K562 (cell line): ENCODE measurements at regions not wholly inside any gene's neighbourhood (a gene's known extent, or its start where the extent isn't known, plus 50 kb on each side); places are given as distances from the start of the nearest gene placed in this dataset.

ENCODE experiments used
- ATAC-seq: fragments of 200-7000 bp; cut with Tn5 transposase; 3 replicates; pipeline ENCODE4 v1.9.1; 2020; ENCODE audit warnings: moderate library complexity
- BruUV-seq: library from RNA; stranded (reverse); fragments of 400-500 nt; replicated peaks from 2 replicates; lab custom pipeline; 2021; lab: Mats Ljungman, UMichigan
- CTCF ChIA-PET: fragments of 300-600 bp; formaldehyde crosslinking; extraction: SDS; loops from one replicate; lab custom pipeline; 2021; ENCODE audit warnings: low intra/inter-chr PET ratio; lab: Yijun Ruan, JAX
- POLR2A ChIA-PET: fragments of 300-600, 350-650 bp; sonication (Branson Sonifier 250); formaldehyde crosslinking; extraction: SDS; loops from one replicate; lab custom pipeline; 2021; ENCODE audit warnings: antibody characterized with exemption, inconsistent platforms; lab: Yijun Ruan, JAX
- DNase-seq, 4 experiments: peaks; one replicate each; pipeline versions ENCODE4 v3.0.0 to v3.0.0-alpha.2; 2011 to 2018; ENCODE audit warnings: low spot score in 3 of 4, mixed read lengths in 3 of 4; ENCODE audit errors: extremely low read depth in 1 of 4
- FAIRE-seq: peaks from 2 replicates; lab custom pipeline; 2011; peaks lifted over from hg19 to GRCh38; lab: Jason Lieb, UNC
- H2AFZ ChIP-seq: 2 replicates; pipeline ENCODE4 v1.6.0; 2011; ENCODE audit warnings: low read depth, low read length, control low read depth, inconsistent platforms
- H3K27ac ChIP-seq: fragments of 200-600 bp; 3 replicates; pipeline ENCODE4 v1.8.0; 2011; ENCODE audit warnings: low read depth, mild to moderate bottlenecking, control low read depth, inconsistent platforms, low read length, moderate library complexity, mixed read lengths; ENCODE audit errors: extremely low read depth
- H3K27me3 ChIP-seq, 2 experiments: fragments of 300-600 bp in 1 of 2; 2 replicates in 1 of 2; 3 replicates in 1 of 2; pipeline versions ENCODE4 v1.6.0 to v1.8.0; 2011; ENCODE audit warnings: inconsistent platforms in 2 of 2, low read length in 2 of 2, mild to moderate bottlenecking in 1 of 2, mixed read lengths in 1 of 2, moderate library complexity in 1 of 2; ENCODE audit not compliant: control insufficient read depth in 2 of 2, insufficient read depth in 2 of 2
- H3K36me3 ChIP-seq: fragments of 300-600 bp; 3 replicates; pipeline ENCODE4 v1.8.0; 2011; ENCODE audit warnings: mild to moderate bottlenecking, low read length, inconsistent platforms; ENCODE audit not compliant: control insufficient read depth, insufficient read depth
- H3K4me1 ChIP-seq, 2 experiments: fragments of 200-600 bp in 1 of 2; replicated peaks in 1 of 2; 2 replicates in 1 of 2; 3 replicates in 1 of 2; pipeline versions ENCODE4 v1.5.1 to v1.8.0; 2011; ENCODE audit warnings: inconsistent platforms in 2 of 2, low read length in 2 of 2, mild to moderate bottlenecking in 1 of 2, mixed read lengths in 1 of 2, moderate library complexity in 1 of 2; ENCODE audit not compliant: control insufficient read depth in 2 of 2, insufficient read depth in 2 of 2
- H3K4me2 ChIP-seq: 2 replicates; pipeline ENCODE4 v1.6.1; 2011; ENCODE audit warnings: low read length, control low read depth, inconsistent platforms, mixed read lengths; ENCODE audit not compliant: insufficient read depth
- H3K4me3 ChIP-seq: fragments of 200-600 bp; sonication (generic), shearing (Covaris generic); 2 replicates; pipeline ENCODE4 v1.5.1; 2016; ENCODE audit warnings: control low read depth, inconsistent platforms
- H3K79me2 ChIP-seq: fragments of 200-600 bp; 3 replicates; pipeline ENCODE4 v1.8.0; 2011; ENCODE audit warnings: low read length, inconsistent platforms; ENCODE audit not compliant: control insufficient read depth, insufficient read depth
- H3K9ac ChIP-seq, 2 experiments: 2 replicates each; pipeline versions ENCODE4 v1.6.0 to v1.6.1; 2011; ENCODE audit warnings: low read depth in 2 of 2, low read length in 2 of 2, control low read depth in 1 of 2, inconsistent platforms in 1 of 2, mild to moderate bottlenecking in 1 of 2, mixed read lengths in 1 of 2; ENCODE audit not compliant: insufficient read depth in 1 of 2
- H3K9me1 ChIP-seq: one replicate; pipeline ENCODE4 v1.6.0; 2011; ENCODE audit warnings: inconsistent platforms, mild to moderate bottlenecking, low read length, moderate library complexity; ENCODE audit not compliant: control insufficient read depth, insufficient read depth
- H3K9me3 ChIP-seq: replicated peaks from 2 replicates; pipeline ENCODE4 v1.5.1; 2011; ENCODE audit warnings: low read depth, low read length, inconsistent platforms; ENCODE audit not compliant: control insufficient read depth, insufficient read depth
- H4K20me1 ChIP-seq: replicated peaks from 2 replicates; pipeline ENCODE4 v1.6.1; 2011; ENCODE audit warnings: low read length, inconsistent platforms, mixed read lengths; ENCODE audit not compliant: control insufficient read depth, insufficient read depth
- CAMTA2 ChIP-seq: fragments of 250-450 bp; sonication (Bioruptor Pico); conservative IDR thresholded peaks from 2 replicates; pipeline ENCODE4 v1.5.1; 2022
- EP300 ChIP-seq: IDR thresholded peaks from 2 replicates; pipeline ENCODE4 v1.6.1; 2012; ENCODE audit warnings: low read length, improper control_type of control experiment
- ETS2 ChIP-seq: IDR thresholded peaks from 2 replicates; pipeline ENCODE4 v1.6.1; 2016; ENCODE audit warnings: borderline replicate concordance, missing genetic modification characterization, mild to moderate bottlenecking, moderate library complexity, missing compliant biosample characterization; ENCODE audit not compliant: poor library complexity, severe bottlenecking
- HEY1 ChIP-seq: fragments of 250-450 bp; sonication (Bioruptor Pico); IDR thresholded peaks from 2 replicates; pipeline ENCODE4 v1.5.0; 2020; ENCODE audit warnings: mild to moderate bottlenecking, moderate library complexity, borderline replicate concordance
- MTA2 ChIP-seq: fragments of 450-650 bp; IDR thresholded peaks from 2 replicates; pipeline ENCODE4 v1.6.1; 2016; ENCODE audit warnings: low read depth
- MXI1 ChIP-seq: IDR thresholded peaks from 2 replicates; pipeline ENCODE4 v1.6.1; 2011; ENCODE audit warnings: low read depth, mild to moderate bottlenecking, improper control_type of control experiment, low read length
- OTX1 ChIP-seq: fragments of 450-650 bp; formaldehyde crosslinking; IDR thresholded peaks from 2 replicates; pipeline ENCODE4 v1.4.0; 2022; ENCODE audit warnings: mild to moderate bottlenecking
- PHF21A ChIP-seq: fragments of 450-650 bp; IDR thresholded peaks from 2 replicates; pipeline ENCODE4 v1.6.1; 2017; ENCODE audit warnings: low read depth, borderline replicate concordance
- SMAD3 ChIP-seq: fragments of 450-650 bp; formaldehyde crosslinking; conservative IDR thresholded peaks from 2 replicates; pipeline ENCODE4 v1.4.0; 2020; ENCODE audit warnings: mild to moderate bottlenecking
- SMC3 ChIP-seq: conservative IDR thresholded peaks from 2 replicates; pipeline ENCODE4 v1.6.1; 2011; ENCODE audit warnings: low read depth, low read length, improper control_type of control experiment; ENCODE audit not compliant: insufficient read depth
- SP2 ChIP-seq: IDR thresholded peaks from 2 replicates; pipeline ENCODE4 v1.6.1; 2011; ENCODE audit warnings: mild to moderate bottlenecking, low read depth, low read length, moderate library complexity; ENCODE audit not compliant: poor library complexity, severe bottlenecking; ENCODE audit errors: extremely low read depth
- SRF ChIP-seq, 2 experiments: fragments of 250-450, 450-650 bp in 1 of 2; sonication (Bioruptor Pico) in 1 of 2; sonication (generic) in 1 of 2; formaldehyde crosslinking; IDR thresholded peaks; 2 replicates each; pipeline versions ENCODE4 v1.5.0 to v1.5.1; 2020 to 2022; ENCODE audit warnings: mild to moderate bottlenecking in 1 of 2, missing genetic modification reagents in 1 of 2
- ZBED1 ChIP-seq: IDR thresholded peaks from 2 replicates; pipeline ENCODE4 v1.6.1; 2014
- ZNF133 ChIP-seq: fragments of 250-450 bp; sonication (Bioruptor Pico); IDR thresholded peaks from 2 replicates; pipeline ENCODE4 v1.4.0; 2020; ENCODE audit warnings: mild to moderate bottlenecking
- WGBS: fragments of 100-300 bp; shearing (Covaris generic); methylation state at CpG from one replicate; pipeline ENCODE4 v1.1.6; 2016; ENCODE audit warnings: low coverage, mixed read lengths; ENCODE audit not compliant: insufficient coverage; ENCODE audit errors: missing lambda C conversion rate; 5-methylcytosine and 5-hydroxymethylcytosine counted together
- in situ Hi-C: fragments of 300-500 bp; cut with MboI; formaldehyde crosslinking; loops from 4 replicates; pipeline ENCODE4 v1.15.0; 2018; ENCODE audit warnings: inconsistent platforms, mixed read lengths
- intact Hi-C: fragments of 100-400 bp; cut with micrococcal nuclease; formaldehyde crosslinking; loops from 2 replicates; pipeline ENCODE4 v1.14.2; 2022

DNA sequence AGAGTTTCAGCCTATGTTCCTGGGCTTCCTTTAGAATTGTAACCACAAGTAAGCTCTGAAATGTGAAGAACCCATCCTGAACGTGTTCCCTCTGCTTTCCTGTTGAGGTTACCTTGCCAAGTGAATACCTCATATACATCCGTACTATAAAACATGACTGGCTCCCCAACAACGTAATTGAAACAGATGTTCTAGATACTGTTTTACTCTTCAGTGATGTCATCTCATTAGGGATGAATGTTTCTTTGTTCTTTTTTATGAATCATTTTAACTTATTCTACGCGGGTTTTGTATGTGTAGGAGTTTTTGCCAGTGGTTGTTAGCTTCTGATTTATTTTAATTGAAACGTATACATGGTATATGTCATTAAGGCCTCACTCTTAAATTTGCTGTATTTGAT is 166.8 kb downstream of the SAMD5 start:
- WGBS = 65% methylated on average over 6 of the region's 6 CpGs
- ChIA-PET CTCF (no interaction called here), POLR2A (interaction anchor here (0.8 to 1.3 kb wide), 2 partner anchors 9 to 23 kb away, joined by 4 to 6 read pairs; no protein-coding TSS in a partner anchor)
- no peaks in the 10 kb centered on the region for H4K20me1 ChIP-seq
- no peaks in the 10 kb centered on the region for H3K27me3 ChIP-seq
- no peak for ATAC-seq
- H3K27ac ChIP-seq = no peak overlapping the region
- H3K9ac ChIP-seq = no peak overlapping the region
- intact Hi-C loops (no loop called here), in situ Hi-C loops (no loop called here)
- H3K4me3 ChIP-seq = no peak overlapping the region
- H2AFZ ChIP-seq = no peak overlapping the region
- no peak overlapping the region for H3K4me2 ChIP-seq
- TF ChIP-seq ZNF133 (CRISPR knock-in tag) (no peak), MTA2 (no peak), ZBED1 (no peak), SRF (CRISPR knock-in tag; IDR thresholded peaks at IDR 0.05) (no peak), PHF21A (no peak), CAMTA2 (CRISPR knock-in tag) (no peak), EP300 (no peak), MXI1 (no peak), SMC3 (no peak), OTX1 (no peak), SP2 (no peak), HEY1 (CRISPR knock-in tag) (no peak), SMAD3 (CRISPR knock-in tag) (no peak), ETS2 (tag) (no peak)
- no peaks in the 10 kb centered on the region for H3K9me1 ChIP-seq
- peaks cover 28% of the 10 kb centered on the region; the same call in 2 of the 3 replicates for H3K79me2 ChIP-seq
- no peak for DNase-seq
- H3K9me3 ChIP-seq = no peaks in the 10 kb centered on the region
- BruUV-seq = no TSS peak
- peaks cover 11% of the 10 kb centered on the region; the same call in 2 of the 3 replicates for H3K36me3 ChIP-seq
- H3K4me1 ChIP-seq = no peaks in the 10 kb centered on the region
- FAIRE-seq = no peak
